GM12892 (cell line): ENCODE measurements at regions not wholly inside any gene's neighbourhood (a gene's known extent, or its start where the extent isn't known, plus 50 kb on each side); places are given as distances from the start of the nearest gene placed in this dataset.

ENCODE experiments used
- DNase-seq: peaks from one replicate; pipeline ENCODE4 v3.0.0; 2011; ENCODE audit not compliant: insufficient read length
- FAIRE-seq: peaks from 2 replicates; lab custom pipeline; 2011; peaks lifted over from hg19 to GRCh38; lab: Jason Lieb, UNC
- POLR2A ChIP-seq: IDR thresholded peaks from 2 replicates; pipeline ENCODE4 v1.6.1; 2011; ENCODE audit warnings: low read depth, low read length, control low read depth
- POLR2AphosphoS5 ChIP-seq: IDR thresholded peaks from 2 replicates; pipeline ENCODE4 v1.6.1; 2011; ENCODE audit warnings: low read depth, low read length, control low read depth
- TAF1 ChIP-seq: IDR thresholded peaks from 2 replicates; pipeline ENCODE4 v1.6.1; 2011; ENCODE audit warnings: low read depth, mild to moderate bottlenecking, control low read depth, low read length, borderline replicate concordance

DNA sequence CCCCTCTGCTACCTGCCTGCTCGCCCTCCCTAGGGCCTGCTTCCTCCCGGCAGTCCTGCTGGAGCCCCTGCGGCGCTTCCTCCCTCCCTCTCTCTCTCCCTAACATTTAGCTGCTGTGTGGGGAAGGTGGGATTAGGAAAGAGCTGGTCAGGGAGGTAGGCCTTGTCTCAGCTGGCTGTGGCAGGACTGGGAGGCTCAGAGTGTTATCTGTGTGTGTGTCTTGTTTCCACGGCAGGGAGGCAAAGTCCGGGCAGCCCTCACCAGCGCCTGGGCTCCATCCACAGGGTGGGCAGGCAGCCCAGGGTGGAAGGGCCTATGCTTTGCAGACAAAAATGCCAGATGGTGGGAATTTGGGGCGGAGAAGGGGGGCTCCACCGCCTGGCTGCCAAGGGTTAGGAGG, 105.7 kb downstream of the RPS24 start:
- DNase-seq: no peak
- no peak for FAIRE-seq
- TF ChIP-seq TAF1: no peak
- no peak for TF ChIP-seq POLR2A
- no peak for TF ChIP-seq POLR2AphosphoS5

GRCh38 chr10:78140066-78140630, 106.5 kb downstream of the RPS24 start:
- DNase-seq (no peak), FAIRE-seq (no peak)
- TF ChIP-seq TAF1 (no peak), POLR2AphosphoS5 (no peak), POLR2A (no peak)

DNA sequence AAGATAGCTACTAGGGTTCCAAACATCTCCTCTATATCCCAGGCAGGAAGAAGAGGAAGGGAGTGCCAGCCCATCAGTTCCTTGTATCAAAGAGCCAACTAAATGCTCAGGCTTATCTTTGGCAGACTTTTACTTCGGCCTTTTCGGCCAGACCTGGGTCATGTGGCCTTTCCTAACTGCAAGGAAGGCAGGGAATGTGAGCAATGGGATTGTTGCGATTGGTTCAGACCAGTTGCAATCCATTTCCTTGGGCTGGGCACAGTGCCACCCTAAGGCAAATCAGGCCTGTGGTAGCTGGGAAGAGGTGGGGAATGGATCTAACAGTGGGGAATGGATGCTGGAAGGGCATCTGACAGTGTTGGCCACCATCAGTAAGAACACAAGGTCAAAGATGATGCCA, 109.9 kb downstream of the RPS24 start:
- no peak for TF ChIP-seq POLR2AphosphoS5
- no peak for TF ChIP-seq TAF1
- TF ChIP-seq POLR2A: no peak
- DNase-seq (no peak), FAIRE-seq (no peak)

DNA sequence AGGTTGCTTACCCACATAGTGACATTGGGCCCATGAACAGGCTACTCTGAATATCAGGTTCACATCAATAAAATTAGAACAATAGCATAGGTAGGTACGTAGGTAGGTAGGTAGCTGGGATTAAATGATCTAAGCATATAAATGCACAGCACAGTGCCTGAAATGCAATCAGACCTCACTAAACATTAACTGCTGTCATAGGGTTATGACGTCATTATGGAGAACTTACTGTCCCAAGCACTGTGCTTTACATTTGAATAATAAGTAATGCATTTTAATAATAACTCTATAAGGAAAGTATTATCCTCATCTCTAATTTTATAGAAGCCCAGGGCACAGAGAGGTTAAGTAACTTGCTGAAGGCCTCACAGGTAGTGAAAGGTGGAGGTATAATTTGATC, 112.5 kb downstream of the RPS24 start:
- no peak for DNase-seq
- no peak for FAIRE-seq
- TF ChIP-seq TAF1: no peak
- TF ChIP-seq POLR2A: no peak
- no peak for TF ChIP-seq POLR2AphosphoS5

DNA sequence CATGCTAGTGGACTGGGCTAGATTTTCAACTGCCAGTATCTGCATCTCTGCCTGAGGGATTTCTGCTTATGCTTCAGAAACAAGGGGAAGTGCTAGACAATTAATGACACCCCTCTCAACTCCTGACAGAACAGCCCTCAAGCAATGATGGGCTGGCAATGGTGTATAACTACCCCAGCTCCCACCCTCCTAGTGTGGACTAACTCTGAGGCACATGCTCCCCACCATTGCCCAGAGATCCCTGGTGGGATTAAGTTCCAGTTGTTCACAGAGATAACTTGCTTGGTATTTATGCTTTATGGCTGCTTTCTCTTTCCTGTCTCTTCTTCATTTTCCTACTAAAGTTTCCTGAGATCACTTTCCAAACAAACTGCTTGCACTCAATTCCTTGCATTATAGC, 113.5 kb downstream of the RPS24 start:
- DNase-seq (no peak), FAIRE-seq (no peak)
- no peak for TF ChIP-seq POLR2AphosphoS5
- TF ChIP-seq TAF1: no peak
- TF ChIP-seq POLR2A: no peak

- FAIRE-seq (no peak), DNase-seq (no peak)
- TF ChIP-seq POLR2A (no peak), POLR2AphosphoS5 (no peak), TAF1 (no peak)
These were observed 114.7 kb downstream of the RPS24 start for GRCh38 chr10:78148216-78148960.

DNA sequence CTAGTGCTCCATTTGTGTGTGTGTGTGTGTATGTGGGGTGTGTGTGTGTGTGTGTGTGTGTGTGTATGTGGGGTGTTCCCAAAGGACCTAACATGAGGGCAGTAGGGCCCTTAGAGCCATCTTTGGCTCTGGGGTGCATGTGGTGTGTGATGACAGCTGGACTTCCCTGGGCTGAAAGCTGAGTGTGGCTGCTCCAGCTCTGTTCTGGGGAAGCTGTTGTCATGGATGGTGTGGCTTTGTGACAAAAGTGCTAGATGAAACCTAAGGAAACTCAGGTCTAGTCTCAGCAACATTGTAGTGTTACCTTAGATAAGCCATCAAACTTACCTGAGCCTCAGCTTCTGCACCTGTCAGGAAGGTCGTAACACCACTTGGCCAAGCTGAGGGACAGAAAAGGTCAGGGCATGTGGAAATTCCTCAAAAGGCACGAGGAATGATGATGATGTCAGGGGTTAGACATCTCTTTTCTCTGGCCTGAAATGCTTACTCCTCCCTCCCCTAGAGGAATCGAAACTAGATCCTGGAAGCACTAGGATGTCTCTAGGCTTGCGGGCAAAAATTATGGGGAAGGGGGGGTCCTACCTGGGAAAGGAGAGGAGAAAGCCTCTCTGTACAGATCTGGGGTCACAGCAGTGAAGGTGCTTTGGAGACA, 115.4 kb downstream of the RPS24 start:
- DNase-seq: no peak
- TF ChIP-seq POLR2A: no peak
- TF ChIP-seq TAF1: no peak
- TF ChIP-seq POLR2AphosphoS5: no peak
- FAIRE-seq: no peak

DNA sequence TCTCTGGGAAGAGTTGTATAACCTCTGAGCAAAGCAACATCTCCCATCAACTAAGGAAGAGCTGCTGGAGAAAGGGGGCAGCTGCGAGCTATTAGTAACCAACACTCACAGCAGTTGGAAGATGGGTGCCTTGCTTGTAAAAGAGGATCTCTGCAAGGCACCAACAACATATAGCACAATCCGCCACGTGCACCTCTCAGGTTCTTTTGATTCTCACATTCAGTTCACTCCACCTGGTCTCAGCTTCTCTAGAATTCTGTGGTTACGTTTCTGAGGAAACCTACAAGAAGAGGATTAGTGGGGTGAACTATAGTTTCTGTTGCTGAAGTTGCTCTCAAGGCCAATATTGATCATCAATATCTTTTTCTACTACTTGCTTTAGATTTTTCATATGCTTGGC, 117.1 kb downstream of the RPS24 start:
- DNase-seq (no peak), FAIRE-seq (no peak)
- TF ChIP-seq POLR2AphosphoS5: no peak
- no peak for TF ChIP-seq POLR2A
- TF ChIP-seq TAF1: no peak

- FAIRE-seq (no peak), DNase-seq (no peak)
- TF ChIP-seq TAF1: no peak
- TF ChIP-seq POLR2A: no peak
- no peak for TF ChIP-seq POLR2AphosphoS5
These were observed 122.1 kb downstream of the RPS24 start for GRCh38 chr10:78155722-78156121.

DNA sequence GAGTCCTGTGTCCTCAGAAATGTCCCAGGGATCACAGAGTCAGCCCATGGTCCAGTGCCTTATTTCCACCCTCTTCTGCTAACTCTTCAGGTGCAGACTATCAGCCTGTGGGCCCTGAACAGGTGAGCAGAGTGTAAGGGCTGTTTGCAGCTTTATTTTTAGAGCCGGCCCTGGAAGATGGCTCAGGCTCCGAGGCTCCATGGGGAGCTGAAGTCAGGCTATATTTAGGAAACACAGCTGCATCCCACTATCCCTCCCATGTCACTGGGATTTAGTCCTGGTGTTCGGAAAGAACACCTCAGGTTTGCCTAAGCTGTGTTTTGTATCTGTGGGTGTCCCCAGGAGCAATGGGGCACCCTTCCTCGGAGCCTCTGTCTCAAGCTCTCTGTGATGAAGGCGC, 126.9 kb downstream of the RPS24 start:
- FAIRE-seq: no peak
- DNase-seq: no peak
- TF ChIP-seq POLR2AphosphoS5 (no peak), POLR2A (no peak)

GRCh38 chr10:78162853-78163252, 129.2 kb downstream of the RPS24 start:
- DNase-seq (no peak), FAIRE-seq (no peak)
- TF ChIP-seq POLR2AphosphoS5 (no peak), POLR2A (no peak), TAF1 (no peak)

DNA sequence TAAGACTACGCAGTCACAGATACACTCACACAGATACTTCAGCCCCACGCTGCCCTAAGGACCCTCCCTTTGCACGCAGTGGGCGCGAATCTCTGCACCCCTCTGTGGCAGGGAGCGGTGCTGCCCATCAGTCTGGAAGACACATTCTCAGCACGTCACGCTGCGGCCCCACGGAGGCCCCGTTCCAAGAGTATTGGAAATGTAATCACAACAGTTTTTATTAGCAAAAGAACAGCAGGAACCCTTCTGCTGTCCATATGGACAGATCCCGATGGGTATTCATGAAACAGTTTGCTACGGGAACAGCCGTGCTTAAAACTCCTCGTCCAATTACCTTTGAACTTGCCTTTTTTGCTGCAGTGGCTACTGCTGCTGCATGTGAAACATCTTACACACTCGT, 131.0 kb downstream of the RPS24 start:
- FAIRE-seq: no peak

More for the DNA sequence above, 131.0 kb downstream of the RPS24 start:
- TF ChIP-seq POLR2A: no peak
- TF ChIP-seq TAF1: no peak
- no peak for TF ChIP-seq POLR2AphosphoS5
- no peak for DNase-seq
